ENCODE measurements at regions not wholly inside any gene's neighbourhood (a gene's known extent, or its start where the extent isn't known, plus 50 kb on each side); places are given as distances from the start of the nearest gene placed in this dataset.

DNA sequence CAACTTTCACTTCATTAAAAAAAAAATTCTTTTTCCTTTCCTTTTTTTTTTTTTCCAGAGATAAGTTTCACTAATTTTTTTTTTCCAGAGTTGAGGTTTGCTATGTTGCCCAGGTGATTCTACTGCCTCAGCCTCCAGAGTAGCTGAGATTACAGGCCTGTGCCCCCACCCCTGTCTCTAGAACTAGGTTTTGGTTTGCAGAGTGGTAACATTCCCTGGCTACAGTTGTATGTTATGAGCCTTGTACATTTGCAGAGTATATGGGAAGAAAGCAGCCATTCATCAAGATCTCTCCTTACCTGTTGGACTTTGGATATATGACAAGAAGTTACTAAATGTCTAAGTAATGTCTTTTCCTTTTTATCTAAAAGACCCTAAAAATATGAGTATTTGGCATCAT, 298.4 kb downstream of the MYCN start:
- TF ChIP-seq, protein P1, sequence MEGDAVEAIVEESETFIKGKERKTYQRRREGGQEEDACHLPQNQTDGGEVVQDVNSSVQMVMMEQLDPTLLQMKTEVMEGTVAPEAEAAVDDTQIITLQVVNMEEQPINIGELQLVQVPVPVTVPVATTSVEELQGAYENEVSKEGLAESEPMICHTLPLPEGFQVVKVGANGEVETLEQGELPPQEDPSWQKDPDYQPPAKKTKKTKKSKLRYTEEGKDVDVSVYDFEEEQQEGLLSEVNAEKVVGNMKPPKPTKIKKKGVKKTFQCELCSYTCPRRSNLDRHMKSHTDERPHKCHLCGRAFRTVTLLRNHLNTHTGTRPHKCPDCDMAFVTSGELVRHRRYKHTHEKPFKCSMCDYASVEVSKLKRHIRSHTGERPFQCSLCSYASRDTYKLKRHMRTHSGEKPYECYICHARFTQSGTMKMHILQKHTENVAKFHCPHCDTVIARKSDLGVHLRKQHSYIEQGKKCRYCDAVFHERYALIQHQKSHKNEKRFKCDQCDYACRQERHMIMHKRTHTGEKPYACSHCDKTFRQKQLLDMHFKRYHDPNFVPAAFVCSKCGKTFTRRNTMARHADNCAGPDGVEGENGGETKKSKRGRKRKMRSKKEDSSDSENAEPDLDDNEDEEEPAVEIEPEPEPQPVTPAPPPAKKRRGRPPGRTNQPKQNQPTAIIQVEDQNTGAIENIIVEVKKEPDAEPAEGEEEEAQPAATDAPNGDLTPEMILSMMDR (IDR thresholded peaks at IDR 0.05) = no peak
- TF ChIP-seq, protein P2, sequence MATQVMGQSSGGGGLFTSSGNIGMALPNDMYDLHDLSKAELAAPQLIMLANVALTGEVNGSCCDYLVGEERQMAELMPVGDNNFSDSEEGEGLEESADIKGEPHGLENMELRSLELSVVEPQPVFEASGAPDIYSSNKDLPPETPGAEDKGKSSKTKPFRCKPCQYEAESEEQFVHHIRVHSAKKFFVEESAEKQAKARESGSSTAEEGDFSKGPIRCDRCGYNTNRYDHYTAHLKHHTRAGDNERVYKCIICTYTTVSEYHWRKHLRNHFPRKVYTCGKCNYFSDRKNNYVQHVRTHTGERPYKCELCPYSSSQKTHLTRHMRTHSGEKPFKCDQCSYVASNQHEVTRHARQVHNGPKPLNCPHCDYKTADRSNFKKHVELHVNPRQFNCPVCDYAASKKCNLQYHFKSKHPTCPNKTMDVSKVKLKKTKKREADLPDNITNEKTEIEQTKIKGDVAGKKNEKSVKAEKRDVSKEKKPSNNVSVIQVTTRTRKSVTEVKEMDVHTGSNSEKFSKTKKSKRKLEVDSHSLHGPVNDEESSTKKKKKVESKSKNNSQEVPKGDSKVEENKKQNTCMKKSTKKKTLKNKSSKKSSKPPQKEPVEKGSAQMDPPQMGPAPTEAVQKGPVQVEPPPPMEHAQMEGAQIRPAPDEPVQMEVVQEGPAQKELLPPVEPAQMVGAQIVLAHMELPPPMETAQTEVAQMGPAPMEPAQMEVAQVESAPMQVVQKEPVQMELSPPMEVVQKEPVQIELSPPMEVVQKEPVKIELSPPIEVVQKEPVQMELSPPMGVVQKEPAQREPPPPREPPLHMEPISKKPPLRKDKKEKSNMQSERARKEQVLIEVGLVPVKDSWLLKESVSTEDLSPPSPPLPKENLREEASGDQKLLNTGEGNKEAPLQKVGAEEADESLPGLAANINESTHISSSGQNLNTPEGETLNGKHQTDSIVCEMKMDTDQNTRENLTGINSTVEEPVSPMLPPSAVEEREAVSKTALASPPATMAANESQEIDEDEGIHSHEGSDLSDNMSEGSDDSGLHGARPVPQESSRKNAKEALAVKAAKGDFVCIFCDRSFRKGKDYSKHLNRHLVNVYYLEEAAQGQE (IDR thresholded peaks at IDR 0.05; ENCODE audit: low read depth, low read length) = no peak
